HepG2 (cell line): ENCODE measurements at regions not wholly inside any gene's neighbourhood (a gene's known extent, or its start where the extent isn't known, plus 50 kb on each side); places are given as distances from the start of the nearest gene placed in this dataset.

Experiments
- ATAC-seq: fragments of 200-7000 bp; cut with Tn5 transposase; 3 replicates; pipeline ENCODE4 v1.9.1; 2020; ENCODE audit warnings: mild to moderate bottlenecking, moderate library complexity
- BruUV-seq: library from RNA; stranded (reverse); fragments of 400-500 nt; replicated peaks from 2 replicates; lab custom pipeline; 2021; lab: Mats Ljungman, UMichigan
- CTCF ChIA-PET: fragments of 300-600 bp; formaldehyde crosslinking; extraction: SDS; loops from one replicate; lab custom pipeline; 2021; ENCODE audit warnings: low total read pairs, inconsistent platforms, low intra/inter-chr PET ratio; lab: Yijun Ruan, JAX
- POLR2A ChIA-PET: fragments of 350-600 bp; sonication (Branson Sonifier 250); formaldehyde crosslinking; loops from one replicate; lab custom pipeline; 2020; ENCODE audit warnings: antibody characterized with exemption, inconsistent platforms; lab: Yijun Ruan, JAX
- DNase-seq: peaks from one replicate; pipeline ENCODE4 v3.0.0-alpha.2; 2015; ENCODE audit warnings: low spot score
- FAIRE-seq: peaks from 3 replicates; lab custom pipeline; 2011; peaks lifted over from hg19 to GRCh38; lab: Jason Lieb, UNC
- H2AFZ ChIP-seq: one replicate; pipeline ENCODE4 v1.6.1; 2011; ENCODE audit warnings: low read length, inconsistent platforms
- H3K27ac ChIP-seq: fragments of 300-600 bp; 3 replicates; pipeline ENCODE4 v1.8.0; 2011; ENCODE audit warnings: mixed run types, mild to moderate bottlenecking, mixed read lengths, low read length, inconsistent platforms; ENCODE audit not compliant: insufficient read depth; ENCODE audit errors: extremely low read length
- H3K27me3 ChIP-seq, 2 experiments: fragments of 200-600 bp in 1 of 2; 2 replicates in 1 of 2; 3 replicates in 1 of 2; pipeline versions ENCODE4 v1.6.0 to v1.8.0; 2011; ENCODE audit warnings: low read length in 2 of 2, mild to moderate bottlenecking in 2 of 2, moderate library complexity in 2 of 2, inconsistent platforms in 1 of 2; ENCODE audit not compliant: insufficient read depth in 2 of 2, control insufficient read depth in 1 of 2
- H3K36me3 ChIP-seq, 2 experiments: fragments of 200-600 bp in 1 of 2; replicated peaks in 1 of 2; 2 replicates in 1 of 2; 3 replicates in 1 of 2; pipeline versions ENCODE4 v1.5.1 to v1.8.0; 2011; ENCODE audit warnings: low read length in 2 of 2, inconsistent platforms in 1 of 2; ENCODE audit not compliant: insufficient read depth in 2 of 2, control insufficient read depth in 1 of 2
- H3K4me1 ChIP-seq: 2 replicates; pipeline ENCODE4 v1.5.1; 2012; ENCODE audit warnings: low read length, inconsistent platforms; ENCODE audit not compliant: insufficient read depth
- H3K4me2 ChIP-seq: 2 replicates; pipeline ENCODE4 v1.6.0; 2011; ENCODE audit warnings: low read depth, low read length, inconsistent platforms
- H3K4me3 ChIP-seq, 3 experiments: fragments of 200-600 bp in 1 of 3; sonication (generic), shearing (Covaris generic) in 1 of 3; replicated peaks in 1 of 3; 2 replicates each; pipeline ENCODE4 v1.5.1; 2011 to 2016; ENCODE audit warnings: low read length in 3 of 3, inconsistent platforms in 2 of 3, low read depth in 2 of 3, mild to moderate bottlenecking in 2 of 3, control low read depth in 1 of 3, mixed read lengths in 1 of 3; ENCODE audit not compliant: insufficient read depth in 1 of 3
- H3K79me2 ChIP-seq: one replicate; pipeline ENCODE4 v1.6.1; 2011; ENCODE audit warnings: low read length, inconsistent platforms; ENCODE audit not compliant: insufficient read depth
- H3K9ac ChIP-seq: 2 replicates; pipeline ENCODE4 v1.6.0; 2011; ENCODE audit warnings: mild to moderate bottlenecking, low read depth, low read length, inconsistent platforms; ENCODE audit not compliant: insufficient read depth
- H3K9me3 ChIP-seq: 2 replicates; pipeline ENCODE4 v1.5.1; 2012; ENCODE audit warnings: mild to moderate bottlenecking, low read length
- H4K20me1 ChIP-seq: 2 replicates; pipeline ENCODE4 v1.6.0; 2011; ENCODE audit warnings: inconsistent platforms, mild to moderate bottlenecking, low read length, moderate library complexity; ENCODE audit not compliant: insufficient read depth
- AGO2 ChIP-seq: fragments of 200-400 bp; formaldehyde crosslinking; optimal IDR thresholded peaks from 2 replicates; pipeline ENCODE3; 2017; ENCODE audit warnings: mild to moderate bottlenecking, low read depth, low read length, moderate library complexity
- ATRX ChIP-seq: sonication (generic); formaldehyde crosslinking; IDR thresholded peaks from 2 replicates; pipeline ENCODE4 v1.4.0; 2020; ENCODE audit warnings: missing genetic modification reagents, borderline replicate concordance
- GATAD1 ChIP-seq: IDR thresholded peaks from 2 replicates; pipeline ENCODE4 v1.6.1; 2016; ENCODE audit warnings: missing genetic modification reagents, missing compliant biosample characterization
- KLF12 ChIP-seq: sonication (generic); formaldehyde crosslinking; IDR thresholded peaks from 2 replicates; pipeline ENCODE4 v1.4.0; 2020; ENCODE audit warnings: missing genetic modification reagents, borderline replicate concordance
- NFYC ChIP-seq: IDR thresholded peaks from 2 replicates; pipeline ENCODE4 v1.6.1; 2016; ENCODE audit warnings: missing genetic modification reagents, missing compliant biosample characterization
- RAD21 ChIP-seq: fragments of 450-650 bp; formaldehyde crosslinking; IDR thresholded peaks from 2 replicates; pipeline ENCODE4 v1.5.0; 2020; ENCODE audit warnings: mild to moderate bottlenecking
- SALL1 ChIP-seq: sonication (generic); formaldehyde crosslinking; IDR thresholded peaks from 2 replicates; pipeline ENCODE4 v1.8.0; 2022; ENCODE audit warnings: mild to moderate bottlenecking, missing genetic modification reagents
- SCMH1 ChIP-seq: sonication (generic); formaldehyde crosslinking; IDR thresholded peaks from 2 replicates; pipeline ENCODE4 v1.9.0; 2021; ENCODE audit warnings: missing genetic modification reagents, mild to moderate bottlenecking, borderline replicate concordance
- XRCC5 ChIP-seq: fragments of 200-400 bp; formaldehyde crosslinking; optimal IDR thresholded peaks from 2 replicates; pipeline ENCODE3; 2017; ENCODE audit warnings: mild to moderate bottlenecking, low read length
- ZFP36L1 ChIP-seq: sonication (generic); formaldehyde crosslinking; IDR thresholded peaks from 2 replicates; pipeline ENCODE4 v1.8.0; 2022; ENCODE audit warnings: mild to moderate bottlenecking, missing genetic modification reagents, moderate library complexity
- ZFP41 ChIP-seq: sonication (generic); formaldehyde crosslinking; IDR thresholded peaks from 2 replicates; pipeline ENCODE4 v1.4.0; 2020; ENCODE audit warnings: mild to moderate bottlenecking, missing genetic modification reagents, borderline replicate concordance
- ZNF207 ChIP-seq: fragments of 450-650 bp; IDR thresholded peaks from 2 replicates; pipeline ENCODE4 v1.6.1; 2016; ENCODE audit warnings: antibody characterized with exemption, borderline replicate concordance
- ZNF318 ChIP-seq: sonication (generic); formaldehyde crosslinking; IDR thresholded peaks from 2 replicates; pipeline ENCODE4 v1.4.0; 2020; ENCODE audit warnings: mild to moderate bottlenecking, missing genetic modification reagents
- ZNF574 ChIP-seq: sonication (generic); formaldehyde crosslinking; IDR thresholded peaks from 2 replicates; pipeline ENCODE4 v1.4.0; 2020; ENCODE audit warnings: missing genetic modification reagents
- ZNF607 ChIP-seq: sonication (generic); formaldehyde crosslinking; IDR thresholded peaks from 2 replicates; pipeline ENCODE4 v1.5.1; 2020; ENCODE audit warnings: missing genetic modification reagents, mild to moderate bottlenecking, borderline replicate concordance
- in situ Hi-C: cut with HindIII; loops from 2 replicates; pipeline ENCODE4 v1.10.0; 2017; ENCODE audit warnings: low pct_unique_long_range_greater_than_20kb; ENCODE audit not compliant: extremely low pct_ligation_motif_present
- intact Hi-C: fragments of 100-400 bp; cut with micrococcal nuclease; formaldehyde crosslinking; loops from one replicate; pipeline ENCODE4 v1.10.0; 2022; ENCODE audit not compliant: unreplicated experiment

GRCh38 chr10:3982746-3983442, 197.9 kb upstream of the KLF6 start:
- Histone ChIP-seq H3K27ac (no peak overlapping the region), H3K27me3 (peaks cover 3 to 39% of the 10 kb centered on the region in 2 experiments; a peak in 4 of 5 replicates), H3K4me1 (no peaks in the 10 kb centered on the region), H4K20me1 (no peaks in the 10 kb centered on the region), H3K4me3 (no peak overlapping the region), H3K79me2 (no peaks in the 10 kb centered on the region), H3K9ac (no peak overlapping the region), H3K36me3 (no peaks in the 10 kb centered on the region), H3K4me2 (no peak overlapping the region), H2AFZ (no peak overlapping the region), H3K9me3 (no peaks in the 10 kb centered on the region)
- FAIRE-seq (no peak), ATAC-seq (no peak), DNase-seq (no peak)
- no TSS peak for BruUV-seq
- POLR2A ChIA-PET: no interaction called here
- intact Hi-C loops (no loop called here), in situ Hi-C loops (no loop called here)
- CTCF ChIA-PET: no interaction called here
- TF ChIP-seq SALL1 (no peak), RAD21 (no peak), ZNF318 (CRISPR knock-in tag) (no peak), KLF12 (CRISPR knock-in tag) (no peak), ZNF574 (CRISPR knock-in tag) (no peak), AGO2 (no peak), ZNF607 (CRISPR knock-in tag) (no peak), ATRX (CRISPR knock-in tag) (no peak), ZFP41 (CRISPR knock-in tag) (no peak), NFYC (CRISPR knock-in tag) (no peak), ZNF207 (no peak), ZFP36L1 (CRISPR knock-in tag) (no peak), SCMH1 (CRISPR knock-in tag) (no peak), GATAD1 (CRISPR knock-in tag) (no peak), XRCC5 (no peak)
